ENCODE measurements at regions not wholly inside any gene's neighbourhood (a gene's known extent, or its start where the extent isn't known, plus 50 kb on each side); places are given as distances from the start of the nearest gene placed in this dataset.

DNA sequence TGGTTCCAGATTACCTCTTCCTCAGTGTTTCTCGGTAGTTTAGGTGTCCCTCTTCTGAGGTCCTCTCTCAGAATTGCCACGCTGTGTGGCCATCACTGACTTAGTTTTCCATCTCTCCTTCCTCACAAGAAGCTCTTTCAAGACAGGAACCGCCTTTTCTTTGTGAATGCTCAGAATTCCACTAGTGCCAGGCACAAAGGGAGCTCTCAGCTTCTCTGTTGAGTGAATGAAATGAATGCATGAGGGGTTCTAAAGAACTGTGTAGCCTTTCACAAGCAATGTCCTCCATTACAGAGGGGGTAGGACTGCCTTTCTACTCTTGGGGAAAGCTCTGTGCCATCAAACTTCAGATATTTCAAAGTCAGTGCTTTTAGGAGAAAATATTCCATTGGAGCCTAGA lies 546.8 kb downstream of the RWDD3 start:
- H3K9ac ChIP-seq (ENCODE audit: insufficient read depth, low read depth, low read length): no peak overlapping the region
- ChIA-PET POLR2A (no interaction called here), CTCF (ENCODE audit: low intra/inter-chr PET ratio, low total read pairs) (no interaction called here)
- no peak for ATAC-seq
- no peak overlapping the region for H3K27ac ChIP-seq (ENCODE audit: extremely low read length, insufficient read depth, low read length)
- TF ChIP-seq NFKBIZ (CRISPR knock-in tag; IDR thresholded peaks at IDR 0.05): no peak
- no peak for TF ChIP-seq RFX3 (CRISPR knock-in tag; IDR thresholded peaks at IDR 0.05)
- TF ChIP-seq, protein P1, sequence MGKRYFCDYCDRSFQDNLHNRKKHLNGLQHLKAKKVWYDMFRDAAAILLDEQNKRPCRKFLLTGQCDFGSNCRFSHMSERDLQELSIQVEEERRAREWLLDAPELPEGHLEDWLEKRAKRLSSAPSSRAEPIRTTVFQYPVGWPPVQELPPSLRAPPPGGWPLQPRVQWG (CRISPR knock-in tag; IDR thresholded peaks at IDR 0.05; ENCODE audit: borderline replicate concordance, low read depth): no peak
- TF ChIP-seq ZNF326 (CRISPR knock-in tag; IDR thresholded peaks at IDR 0.05; ENCODE audit: borderline replicate concordance): no peak
- TF ChIP-seq RELA (CRISPR knock-in tag; IDR thresholded peaks at IDR 0.05): no peak
- TF ChIP-seq, protein P2, sequence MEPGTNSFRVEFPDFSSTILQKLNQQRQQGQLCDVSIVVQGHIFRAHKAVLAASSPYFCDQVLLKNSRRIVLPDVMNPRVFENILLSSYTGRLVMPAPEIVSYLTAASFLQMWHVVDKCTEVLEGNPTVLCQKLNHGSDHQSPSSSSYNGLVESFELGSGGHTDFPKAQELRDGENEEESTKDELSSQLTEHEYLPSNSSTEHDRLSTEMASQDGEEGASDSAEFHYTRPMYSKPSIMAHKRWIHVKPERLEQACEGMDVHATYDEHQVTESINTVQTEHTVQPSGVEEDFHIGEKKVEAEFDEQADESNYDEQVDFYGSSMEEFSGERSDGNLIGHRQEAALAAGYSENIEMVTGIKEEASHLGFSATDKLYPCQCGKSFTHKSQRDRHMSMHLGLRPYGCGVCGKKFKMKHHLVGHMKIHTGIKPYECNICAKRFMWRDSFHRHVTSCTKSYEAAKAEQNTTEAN (CRISPR knock-in tag; conservative IDR thresholded peaks at IDR 0.05): no peak
- intact Hi-C loops (cut with micrococcal nuclease; ENCODE audit: unreplicated experiment): no loop called here
- no peaks in the 10 kb centered on the region for H3K79me2 ChIP-seq (ENCODE audit: insufficient read depth, low read length)
- DNase-seq (ENCODE audit: low spot score): no peak
- H3K9me3 ChIP-seq (ENCODE audit: low read length): no peaks in the 10 kb centered on the region
- H4K20me1 ChIP-seq (ENCODE audit: insufficient read depth, low read length): no peaks in the 10 kb centered on the region
- BruUV-seq (replicated peaks): no TSS peak
- H3K4me2 ChIP-seq (ENCODE audit: low read depth, low read length): no peak overlapping the region
- no peak for FAIRE-seq
- in situ Hi-C loops (cut with HindIII; ENCODE audit: extremely low pct_ligation_motif_present, low pct_unique_long_range_greater_than_20kb): no loop called here
- no peaks in the 10 kb centered on the region for H3K4me1 ChIP-seq (ENCODE audit: insufficient read depth, low read length)
- 3% methylated on average over 3 of the region's 3 CpGs for WGBS (ENCODE audit: low lambda C conversion rate)
- no peak overlapping the region for H3K4me3 ChIP-seq (replicated peaks in 1 of 3; ENCODE audit: insufficient read depth in 1 of 3, low read depth in 2 of 3, low read length in 3 of 3)
- no peak overlapping the region for H2AFZ ChIP-seq (ENCODE audit: low read length)
- no peaks in the 10 kb centered on the region for H3K36me3 ChIP-seq (replicated peaks in 1 of 2; ENCODE audit: control insufficient read depth in 1 of 2, insufficient read depth in 2 of 2, low read length in 2 of 2)
- no peaks in the 10 kb centered on the region for H3K27me3 ChIP-seq (ENCODE audit: control insufficient read depth in 1 of 2, insufficient read depth in 2 of 2, low read length in 2 of 2)

DNA sequence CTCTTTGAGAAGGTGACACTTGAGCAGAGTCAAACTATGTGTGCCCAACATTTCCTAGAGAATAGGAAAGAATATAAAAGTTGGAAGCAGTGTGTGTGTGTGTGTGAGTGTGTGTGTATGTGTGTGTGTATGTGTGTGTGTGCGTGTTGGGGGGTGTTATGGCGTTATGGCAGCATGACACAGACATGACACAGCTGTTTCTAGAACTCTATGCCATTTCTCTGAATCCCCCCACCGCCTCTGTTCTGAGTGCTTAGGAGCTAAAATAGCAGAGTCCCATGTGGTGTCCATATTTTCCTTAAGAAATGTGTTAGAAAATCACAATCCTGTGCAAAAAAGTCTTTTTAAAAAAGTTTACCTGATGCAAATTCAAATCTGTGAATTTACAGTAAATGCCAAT lies 556.1 kb downstream of the RWDD3 start:
- BruUV-seq (replicated peaks): no TSS peak
- H2AFZ ChIP-seq (ENCODE audit: low read length): no peak overlapping the region
- H4K20me1 ChIP-seq (ENCODE audit: insufficient read depth, low read length): no peaks in the 10 kb centered on the region
- DNase-seq (ENCODE audit: low spot score) (no peak), FAIRE-seq (no peak), ATAC-seq (no peak)
- no peaks in the 10 kb centered on the region for H3K4me1 ChIP-seq (ENCODE audit: insufficient read depth, low read length)
- no peaks in the 10 kb centered on the region for H3K27me3 ChIP-seq (ENCODE audit: control insufficient read depth in 1 of 2, insufficient read depth in 2 of 2, low read length in 2 of 2)
- H3K4me2 ChIP-seq (ENCODE audit: low read depth, low read length): no peak overlapping the region
- ChIA-PET POLR2A (no interaction called here), CTCF (ENCODE audit: low intra/inter-chr PET ratio, low total read pairs) (no interaction called here)
- H3K4me3 ChIP-seq (replicated peaks in 1 of 3; ENCODE audit: insufficient read depth in 1 of 3, low read depth in 2 of 3, low read length in 3 of 3): no peak overlapping the region
- no peaks in the 10 kb centered on the region for H3K79me2 ChIP-seq (ENCODE audit: insufficient read depth, low read length)
- no peaks in the 10 kb centered on the region for H3K9me3 ChIP-seq (ENCODE audit: low read length)
- H3K9ac ChIP-seq (ENCODE audit: insufficient read depth, low read depth, low read length): no peak overlapping the region
- no peak overlapping the region for H3K27ac ChIP-seq (ENCODE audit: extremely low read length, insufficient read depth, low read length)
- in situ Hi-C loops (cut with HindIII; ENCODE audit: extremely low pct_ligation_motif_present, low pct_unique_long_range_greater_than_20kb): no loop called here
- 0% methylated on average over 3 of the region's 3 CpGs for WGBS (ENCODE audit: low lambda C conversion rate)
- intact Hi-C loops (cut with micrococcal nuclease; ENCODE audit: unreplicated experiment): no loop called here
- no peaks in the 10 kb centered on the region for H3K36me3 ChIP-seq (replicated peaks in 1 of 2; ENCODE audit: control insufficient read depth in 1 of 2, insufficient read depth in 2 of 2, low read length in 2 of 2)
- TF ChIP-seq, protein P3, sequence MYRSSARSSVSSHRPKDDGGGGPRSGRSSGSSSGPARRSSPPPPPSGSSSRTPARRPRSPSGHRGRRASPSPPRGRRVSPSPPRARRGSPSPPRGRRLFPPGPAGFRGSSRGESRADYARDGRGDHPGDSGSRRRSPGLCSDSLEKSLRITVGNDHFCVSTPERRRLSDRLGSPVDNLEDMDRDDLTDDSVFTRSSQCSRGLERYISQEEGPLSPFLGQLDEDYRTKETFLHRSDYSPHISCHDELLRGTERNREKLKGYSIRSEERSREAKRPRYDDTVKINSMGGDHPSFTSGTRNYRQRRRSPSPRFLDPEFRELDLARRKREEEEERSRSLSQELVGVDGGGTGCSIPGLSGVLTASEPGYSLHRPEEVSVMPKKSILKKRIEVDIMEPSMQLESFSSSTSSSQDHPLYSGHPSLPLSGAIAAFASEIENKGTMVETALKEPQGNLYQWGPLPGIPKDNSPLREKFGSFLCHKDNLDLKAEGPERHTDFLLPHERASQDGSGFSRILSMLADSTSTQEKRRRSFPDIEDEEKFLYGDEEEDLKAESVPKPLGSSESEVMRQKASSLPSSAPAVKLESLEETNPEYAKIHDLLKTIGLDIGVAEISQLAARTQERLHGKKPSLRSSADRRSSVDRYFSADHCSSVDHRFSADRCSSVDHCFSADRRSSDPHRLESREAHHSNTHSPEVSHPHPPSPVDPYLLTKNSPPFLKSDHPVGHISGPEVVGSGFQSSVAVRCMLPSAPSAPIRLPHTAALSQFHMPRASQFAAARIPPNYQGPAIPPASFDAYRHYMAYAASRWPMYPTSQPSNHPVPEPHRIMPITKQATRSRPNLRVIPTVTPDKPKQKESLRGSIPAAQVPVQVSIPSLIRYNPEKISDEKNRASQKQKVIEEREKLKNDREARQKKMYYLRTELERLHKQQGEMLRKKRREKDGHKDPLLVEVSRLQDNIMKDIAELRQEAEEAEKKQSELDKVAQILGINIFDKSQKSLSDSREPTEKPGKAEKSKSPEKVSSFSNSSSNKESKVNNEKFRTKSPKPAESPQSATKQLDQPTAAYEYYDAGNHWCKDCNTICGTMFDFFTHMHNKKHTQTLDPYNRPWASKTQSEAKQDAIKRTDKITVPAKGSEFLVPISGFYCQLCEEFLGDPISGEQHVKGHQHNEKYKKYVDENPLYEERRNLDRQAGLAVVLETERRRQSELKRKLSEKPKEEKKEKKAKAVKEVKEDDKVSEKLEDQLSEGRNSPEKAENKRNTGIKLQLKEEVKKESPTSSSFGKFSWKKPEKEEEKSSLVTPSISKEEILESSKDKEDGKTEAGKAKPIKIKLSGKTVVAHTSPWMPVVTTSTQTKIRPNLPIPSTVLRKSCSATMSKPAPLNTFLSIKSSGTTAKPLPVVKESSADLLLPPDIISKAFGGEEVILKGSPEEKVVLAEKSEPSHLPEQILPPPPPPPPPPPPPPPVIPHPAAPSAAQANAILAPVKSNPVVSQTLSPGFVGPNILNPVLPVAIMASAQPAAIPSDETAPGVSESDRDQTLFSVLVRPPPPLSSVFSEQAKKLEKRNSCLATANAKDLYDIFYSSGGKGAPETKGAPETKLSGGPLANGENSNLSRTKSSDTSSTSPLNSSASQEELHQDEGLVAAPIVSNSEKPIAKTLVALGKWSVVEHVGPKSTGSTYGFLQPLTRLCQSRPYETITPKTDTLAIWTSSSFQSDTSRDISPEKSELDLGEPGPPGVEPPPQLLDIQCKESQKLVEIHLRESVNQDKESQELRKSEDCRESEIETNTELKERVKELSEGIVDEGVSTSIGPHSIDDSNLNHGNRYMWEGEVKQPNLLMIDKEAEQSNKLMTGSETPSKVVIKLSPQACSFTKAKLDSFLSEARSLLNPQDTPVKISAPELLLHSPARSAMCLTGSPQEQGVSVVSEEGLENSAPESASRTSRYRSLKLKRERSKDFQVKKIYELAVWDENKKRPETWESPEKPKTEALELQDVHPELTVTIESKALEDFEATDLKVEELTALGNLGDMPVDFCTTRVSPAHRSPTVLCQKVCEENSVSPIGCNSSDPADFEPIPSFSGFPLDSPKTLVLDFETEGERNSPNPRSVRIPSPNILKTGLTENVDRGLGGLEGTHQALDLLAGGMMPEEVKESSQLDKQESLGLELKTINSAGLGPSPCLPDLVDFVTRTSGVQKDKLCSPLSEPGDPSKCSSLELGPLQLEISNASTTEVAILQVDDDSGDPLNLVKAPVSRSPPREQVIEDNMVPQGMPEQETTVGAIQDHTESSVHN (CRISPR knock-in tag; IDR thresholded peaks at IDR 0.05): no peak
